Astrocyte (in vitro differentiated cells and primary cell): ENCODE measurements at regions not wholly inside any gene's neighbourhood (a gene's known extent, or its start where the extent isn't known, plus 50 kb on each side); places are given as distances from the start of the nearest gene placed in this dataset.

Experiments
- DNase-seq: peaks from one replicate; pipeline ENCODE4 v3.0.0-alpha.2; 2010; ENCODE audit warnings: low read depth
- FAIRE-seq: peaks from 2 replicates; lab custom pipeline; 2011; peaks lifted over from hg19 to GRCh38; lab: Jason Lieb, UNC
- H2AFZ ChIP-seq: 2 replicates; pipeline ENCODE4 v1.6.0; 2012; ENCODE audit warnings: low read depth, low read length, inconsistent platforms
- H3K27ac ChIP-seq: 2 replicates; pipeline ENCODE4 v1.5.1; 2011; ENCODE audit warnings: low read depth, low read length, inconsistent platforms
- H3K27me3 ChIP-seq: 2 replicates; pipeline ENCODE4 v1.6.0; 2011; ENCODE audit warnings: low read length, inconsistent platforms; ENCODE audit not compliant: insufficient read depth
- H3K36me3 ChIP-seq: 2 replicates; pipeline ENCODE4 v1.5.1; 2011; ENCODE audit warnings: low read length, inconsistent platforms; ENCODE audit not compliant: insufficient read depth
- H3K4me1 ChIP-seq: 2 replicates; pipeline ENCODE4 v1.5.1; 2011; ENCODE audit warnings: low read length, inconsistent platforms; ENCODE audit not compliant: insufficient read depth
- H3K4me2 ChIP-seq: 2 replicates; pipeline ENCODE4 v1.6.0; 2012; ENCODE audit warnings: low read length, inconsistent platforms
- H3K4me3 ChIP-seq: 2 replicates; pipeline ENCODE4 v1.5.1; 2011; ENCODE audit warnings: low read depth, mild to moderate bottlenecking, low read length, inconsistent platforms; ENCODE audit not compliant: insufficient read depth
- H3K79me2 ChIP-seq: 2 replicates; pipeline ENCODE4 v1.6.0; 2012; ENCODE audit warnings: mild to moderate bottlenecking, low read length, inconsistent platforms; ENCODE audit not compliant: insufficient read depth
- H3K9ac ChIP-seq: 2 replicates; pipeline ENCODE4 v1.6.0; 2012; ENCODE audit warnings: mild to moderate bottlenecking, low read length, inconsistent platforms
- H3K9me3 ChIP-seq: 2 replicates; pipeline ENCODE4 v1.5.1; 2012; ENCODE audit warnings: low read depth, mild to moderate bottlenecking, low read length, inconsistent platforms; ENCODE audit not compliant: insufficient read depth
- H4K20me1 ChIP-seq: 2 replicates; pipeline ENCODE4 v1.6.0; 2012; ENCODE audit warnings: low read length, inconsistent platforms; ENCODE audit not compliant: insufficient read depth
- H3K27ac Mint-ChIP-seq: one replicate; pipeline ENCODE4 v1.8.0; 2021; ENCODE audit warnings: mild to moderate bottlenecking, mixed read lengths; ENCODE audit not compliant: unreplicated experiment
- H3K27me3 Mint-ChIP-seq: one replicate; pipeline ENCODE4 v1.8.0; 2021; ENCODE audit warnings: low read depth, mixed read lengths; ENCODE audit not compliant: unreplicated experiment
- H3K36me3 Mint-ChIP-seq: one replicate; pipeline ENCODE4 v1.8.0; 2021; ENCODE audit warnings: low read depth, mixed read lengths; ENCODE audit not compliant: unreplicated experiment
- H3K4me1 Mint-ChIP-seq: one replicate; pipeline ENCODE4 v1.8.0; 2021; ENCODE audit warnings: low read depth, mixed read lengths; ENCODE audit not compliant: unreplicated experiment
- H3K4me3 Mint-ChIP-seq: one replicate; pipeline ENCODE4 v1.8.0; 2021; ENCODE audit warnings: mild to moderate bottlenecking, moderate library complexity, mixed read lengths; ENCODE audit not compliant: unreplicated experiment
- H3K9me3 Mint-ChIP-seq: one replicate; pipeline ENCODE4 v1.8.0; 2021; ENCODE audit warnings: mild to moderate bottlenecking, mixed read lengths; ENCODE audit not compliant: unreplicated experiment
- EZH2 ChIP-seq: IDR thresholded peaks from 2 replicates; pipeline ENCODE4 v1.6.1; 2012; ENCODE audit warnings: mild to moderate bottlenecking, low read length, inconsistent platforms; ENCODE audit not compliant: insufficient read depth
- TF ChIP-seq, protein P1 (sequence below): IDR thresholded peaks from 2 replicates; pipeline ENCODE4 v1.5.1; 2011; ENCODE audit warnings: low read depth, mild to moderate bottlenecking, inconsistent platforms, low read length, moderate library complexity; ENCODE audit not compliant: insufficient read depth

- peaks cover 30% of the 10 kb centered on the region for H3K27me3 ChIP-seq
- no peak overlapping the region for H3K27ac ChIP-seq
- Mint-ChIP-seq H3K9me3 (peaks cover 9% of the 10 kb centered on the region), H3K4me1 (peaks cover 14% of the 10 kb centered on the region), H3K27me3 (peaks cover 6% of the 10 kb centered on the region), H3K4me3 (no peak overlapping the region), H3K27ac (no peak overlapping the region), H3K36me3 (peaks cover 28% of the 10 kb centered on the region)
- no peaks in the 10 kb centered on the region for H3K36me3 ChIP-seq
- H3K4me2 ChIP-seq: no peak overlapping the region
- H2AFZ ChIP-seq: no peak overlapping the region
- H3K4me1 ChIP-seq: peaks cover 1% of the 10 kb centered on the region
- no peaks in the 10 kb centered on the region for H3K79me2 ChIP-seq
- no peak for FAIRE-seq
- peaks cover 3% of the 10 kb centered on the region for H3K9me3 ChIP-seq
- no peak overlapping the region for H3K9ac ChIP-seq
- peaks cover 20% of the 10 kb centered on the region for H4K20me1 ChIP-seq
- no peak for TF ChIP-seq EZH2
- TF ChIP-seq, protein P1, sequence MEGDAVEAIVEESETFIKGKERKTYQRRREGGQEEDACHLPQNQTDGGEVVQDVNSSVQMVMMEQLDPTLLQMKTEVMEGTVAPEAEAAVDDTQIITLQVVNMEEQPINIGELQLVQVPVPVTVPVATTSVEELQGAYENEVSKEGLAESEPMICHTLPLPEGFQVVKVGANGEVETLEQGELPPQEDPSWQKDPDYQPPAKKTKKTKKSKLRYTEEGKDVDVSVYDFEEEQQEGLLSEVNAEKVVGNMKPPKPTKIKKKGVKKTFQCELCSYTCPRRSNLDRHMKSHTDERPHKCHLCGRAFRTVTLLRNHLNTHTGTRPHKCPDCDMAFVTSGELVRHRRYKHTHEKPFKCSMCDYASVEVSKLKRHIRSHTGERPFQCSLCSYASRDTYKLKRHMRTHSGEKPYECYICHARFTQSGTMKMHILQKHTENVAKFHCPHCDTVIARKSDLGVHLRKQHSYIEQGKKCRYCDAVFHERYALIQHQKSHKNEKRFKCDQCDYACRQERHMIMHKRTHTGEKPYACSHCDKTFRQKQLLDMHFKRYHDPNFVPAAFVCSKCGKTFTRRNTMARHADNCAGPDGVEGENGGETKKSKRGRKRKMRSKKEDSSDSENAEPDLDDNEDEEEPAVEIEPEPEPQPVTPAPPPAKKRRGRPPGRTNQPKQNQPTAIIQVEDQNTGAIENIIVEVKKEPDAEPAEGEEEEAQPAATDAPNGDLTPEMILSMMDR: no peak
- no peak overlapping the region for H3K4me3 ChIP-seq
- no peak for DNase-seq
Observed at GRCh38 chr22:25493794-25494193, 70.7 kb upstream of the GRK3 start.

- no peak overlapping the region for H3K4me3 Mint-ChIP-seq
- peaks cover 24% of the 10 kb centered on the region for H3K36me3 Mint-ChIP-seq
- Histone ChIP-seq H3K9ac (no peak overlapping the region), H4K20me1 (peaks cover 10% of the 10 kb centered on the region), H3K4me2 (no peak overlapping the region), H3K4me3 (no peak overlapping the region), H3K36me3 (no peaks in the 10 kb centered on the region), H3K4me1 (no peaks in the 10 kb centered on the region), H3K27ac (no peak overlapping the region), H3K9me3 (peaks cover 3% of the 10 kb centered on the region), H3K27me3 (peaks cover 26% of the 10 kb centered on the region), H2AFZ (no peak overlapping the region), H3K79me2 (no peaks in the 10 kb centered on the region)
- DNase-seq (no peak), FAIRE-seq (no peak)
- H3K27me3 Mint-ChIP-seq: peaks cover 6% of the 10 kb centered on the region
- H3K9me3 Mint-ChIP-seq: peaks cover 9% of the 10 kb centered on the region
- H3K4me1 Mint-ChIP-seq: peaks cover 13% of the 10 kb centered on the region
- TF ChIP-seq, protein P1: no peak
- TF ChIP-seq EZH2: no peak
- H3K27ac Mint-ChIP-seq: no peak overlapping the region
Observed at GRCh38 chr22:25494774-25495173, 69.7 kb upstream of the GRK3 start.

- Histone ChIP-seq H3K4me1 (no peaks in the 10 kb centered on the region), H3K27me3 (peaks cover 21% of the 10 kb centered on the region), H3K4me3 (no peak overlapping the region), H3K9ac (no peak overlapping the region), H3K9me3 (no peaks in the 10 kb centered on the region), H3K79me2 (no peaks in the 10 kb centered on the region), H4K20me1 (peaks cover 9% of the 10 kb centered on the region), H3K27ac (no peak overlapping the region), H2AFZ (no peak overlapping the region), H3K36me3 (no peaks in the 10 kb centered on the region), H3K4me2 (no peak overlapping the region)
- H3K9me3 Mint-ChIP-seq: peaks cover 5% of the 10 kb centered on the region
- no peak overlapping the region for H3K4me3 Mint-ChIP-seq
- peaks cover 13% of the 10 kb centered on the region for H3K4me1 Mint-ChIP-seq
- FAIRE-seq (no peak), DNase-seq (no peak)
- H3K36me3 Mint-ChIP-seq: peaks cover 21% of the 10 kb centered on the region
- no peak for TF ChIP-seq EZH2
- TF ChIP-seq, protein P1: no peak
- H3K27ac Mint-ChIP-seq: no peak overlapping the region
- peaks cover 6% of the 10 kb centered on the region for H3K27me3 Mint-ChIP-seq
Observed at GRCh38 chr22:25495285-25495684, 69.2 kb upstream of the GRK3 start.
